Islet of Langerhans (tissue), 1 donor: ENCODE measurements at regions not wholly inside any gene's neighbourhood (a gene's known extent, or its start where the extent isn't known, plus 50 kb on each side); places are given as distances from the start of the nearest gene placed in this dataset.

Experiments used
- FAIRE-seq: peaks from one replicate; lab custom pipeline; 2011; peaks lifted over from hg19 to GRCh38; lab: Jason Lieb, UNC

GRCh38 chr12:89907659-89908058, 199.0 kb upstream of the ATP2B1 start:
- no peak for FAIRE-seq

DNA sequence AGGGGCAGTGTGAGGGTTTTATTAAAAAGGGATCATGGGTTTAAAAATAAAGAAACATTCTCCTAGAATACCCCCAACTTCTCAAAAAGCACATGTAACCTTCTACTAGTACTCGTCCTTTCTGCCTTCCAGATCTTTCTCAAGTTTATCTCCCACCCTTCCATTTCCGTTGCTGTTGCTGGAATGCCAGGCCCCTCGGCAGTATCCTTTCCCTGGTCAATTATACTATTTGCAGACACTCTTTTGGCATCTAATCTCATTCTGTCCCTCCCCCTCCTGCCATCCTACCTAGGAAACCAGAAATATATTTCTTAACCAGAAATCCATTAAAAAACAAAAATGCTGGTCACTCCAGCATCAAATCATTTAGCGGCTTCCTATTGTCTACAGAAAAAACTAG, 198.2 kb upstream of the ATP2B1 start:
- no peak for FAIRE-seq

- no peak for FAIRE-seq
Observed at GRCh38 chr12:89906178-89906577, 197.5 kb upstream of the ATP2B1 start.

GRCh38 chr12:89901906-89902642, 193.4 kb upstream of the ATP2B1 start:
- FAIRE-seq: no peak

GRCh38 chr12:89901319-89901718, 192.7 kb upstream of the ATP2B1 start:
- no peak for FAIRE-seq

- no peak for FAIRE-seq
Observed at GRCh38 chr12:89899651-89900050, 191.0 kb upstream of the ATP2B1 start.

DNA sequence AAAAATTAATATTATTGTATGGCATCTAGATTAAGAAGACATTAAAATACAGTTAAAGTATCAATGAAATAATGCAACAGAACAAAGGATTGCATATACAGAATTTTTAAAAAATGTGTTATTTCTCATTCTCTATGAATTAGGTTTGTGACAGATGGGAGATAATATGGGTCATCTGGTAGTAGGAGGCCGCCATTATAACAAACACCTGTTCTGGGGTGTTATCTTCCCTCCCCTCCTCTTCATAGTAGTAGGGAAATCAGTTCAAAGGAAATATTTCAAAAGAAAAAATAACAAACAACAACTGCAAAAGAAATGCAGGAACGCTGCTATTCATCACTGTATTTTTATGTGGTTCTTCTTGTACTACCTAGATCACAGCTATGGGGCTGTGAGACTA, 187.0 kb upstream of the ATP2B1 start:
- FAIRE-seq: no peak

- FAIRE-seq: no peak
Observed at GRCh38 chr12:89895101-89895500, 186.5 kb upstream of the ATP2B1 start.

DNA sequence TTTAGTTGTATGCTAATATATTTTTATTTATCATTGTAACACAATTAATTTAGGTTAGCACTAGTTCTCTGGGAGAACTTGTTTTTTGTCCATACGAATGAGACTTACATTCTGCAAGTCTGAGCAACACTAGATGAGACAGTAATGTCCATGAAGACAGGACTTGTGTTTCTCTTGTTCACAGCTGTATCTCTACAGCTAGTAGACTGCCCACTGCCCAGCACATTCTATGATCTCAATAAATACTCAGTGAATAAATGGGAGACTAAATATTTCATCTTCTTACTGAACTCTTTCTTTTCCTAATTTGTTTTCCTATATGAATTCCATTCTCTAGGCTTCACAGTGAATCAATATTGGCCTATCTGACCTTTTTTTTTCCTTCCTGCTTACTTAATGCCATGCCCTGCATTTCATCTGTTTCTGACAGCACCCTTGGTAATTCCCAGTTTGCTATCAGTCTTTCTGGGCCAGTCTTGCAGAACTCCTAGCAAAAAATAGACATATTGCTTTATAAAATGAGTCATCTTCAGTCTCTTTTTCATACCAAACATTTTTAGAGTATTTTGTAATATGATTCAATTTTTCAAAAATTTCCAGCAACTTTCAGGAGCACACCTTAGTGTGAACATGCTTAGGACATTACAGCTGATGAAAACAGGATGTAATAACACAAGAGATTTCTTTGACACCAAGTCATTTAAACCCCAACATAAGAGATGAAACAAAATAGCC, 185.5 kb upstream of the ATP2B1 start:
- FAIRE-seq: no peak

DNA sequence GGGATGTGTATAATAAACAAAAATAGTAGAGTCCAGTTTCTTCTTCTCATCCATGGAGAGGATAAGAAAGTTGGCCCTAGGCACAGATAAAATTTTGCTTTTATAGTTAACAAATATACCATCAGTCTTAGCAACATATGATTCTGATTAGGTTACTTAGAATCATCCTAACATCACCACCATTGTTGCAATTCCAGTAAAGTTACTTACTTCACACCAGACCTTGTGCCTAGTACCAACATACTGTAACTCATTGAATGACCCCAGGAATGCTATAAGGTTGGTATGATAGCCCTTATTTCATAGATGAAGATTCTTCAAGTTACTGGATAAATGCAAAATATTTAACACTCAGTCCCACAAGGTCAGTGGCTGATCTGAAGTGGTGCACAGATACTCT, 183.8 kb upstream of the ATP2B1 start:
- no peak for FAIRE-seq

DNA sequence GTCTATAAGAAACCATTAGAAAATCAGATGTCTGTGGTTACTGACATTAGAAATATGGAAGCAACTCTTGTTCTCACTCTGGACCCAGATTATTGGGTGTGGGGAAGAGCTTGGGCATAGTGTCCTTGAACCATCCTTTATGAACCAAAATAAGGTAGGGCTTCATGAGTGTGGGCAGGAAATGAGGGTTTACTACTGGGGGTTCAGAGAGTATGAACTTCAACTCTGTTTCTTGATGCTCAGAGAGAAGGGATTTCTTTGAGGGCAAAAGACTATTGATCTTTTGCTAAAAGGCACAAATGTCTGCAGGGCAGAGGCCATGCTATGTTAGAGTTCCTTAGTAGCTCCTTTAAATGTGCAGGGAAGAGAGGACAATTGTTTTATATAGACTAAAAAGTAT, 183.3 kb upstream of the ATP2B1 start:
- no peak for FAIRE-seq

GRCh38 chr12:89890161-89890560, 181.5 kb upstream of the ATP2B1 start:
- FAIRE-seq: no peak

DNA sequence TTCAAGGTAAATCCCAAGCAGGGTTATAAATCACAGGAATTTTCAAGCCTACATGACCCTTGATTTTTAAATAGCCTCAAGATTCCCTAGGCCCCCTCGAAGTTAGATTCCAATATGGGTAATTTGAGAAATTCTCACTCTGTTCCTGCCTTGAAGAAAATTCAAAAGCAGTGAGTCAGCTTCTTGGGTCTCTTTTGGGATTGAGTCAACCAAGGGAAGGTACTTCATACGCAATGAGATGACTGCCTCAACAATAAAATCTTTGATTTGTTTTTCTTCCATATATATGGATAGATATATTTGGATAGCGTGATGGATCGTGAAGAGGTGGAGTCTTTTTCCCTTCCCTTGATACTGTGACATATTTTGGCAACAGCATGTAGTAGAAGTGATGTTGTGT, 180.4 kb upstream of the ATP2B1 start:
- FAIRE-seq: no peak

GRCh38 chr12:89884952-89885351, 176.3 kb upstream of the ATP2B1 start:
- FAIRE-seq: no peak

- no peak for FAIRE-seq
Observed at GRCh38 chr12:89884416-89884898, 175.8 kb upstream of the ATP2B1 start.

- FAIRE-seq: no peak
Observed at GRCh38 chr12:89883630-89884389, 175.2 kb upstream of the ATP2B1 start.

DNA sequence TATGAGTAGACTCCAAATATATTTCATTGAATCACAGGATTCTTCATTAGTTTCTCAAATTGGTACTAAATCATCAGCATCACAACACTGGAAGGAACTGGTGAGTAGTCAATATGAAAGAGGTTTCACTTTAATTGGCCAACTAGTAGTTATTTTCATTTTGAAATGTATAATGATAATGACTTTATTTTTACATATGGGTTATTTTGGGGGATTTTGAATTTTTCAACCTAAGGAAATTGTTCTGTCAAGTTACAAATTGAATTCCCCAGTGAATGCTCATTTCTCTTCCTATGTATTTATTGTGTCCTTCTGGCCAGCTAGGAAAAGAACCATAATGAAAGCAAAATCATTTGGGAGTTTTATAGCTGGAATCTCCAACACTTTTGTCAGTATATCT, 174.2 kb upstream of the ATP2B1 start:
- no peak for FAIRE-seq

- FAIRE-seq: no peak
Observed at GRCh38 chr12:89882050-89882449, 173.4 kb upstream of the ATP2B1 start.

- no peak for FAIRE-seq
Observed at GRCh38 chr12:89880690-89881350, 172.2 kb upstream of the ATP2B1 start.

DNA sequence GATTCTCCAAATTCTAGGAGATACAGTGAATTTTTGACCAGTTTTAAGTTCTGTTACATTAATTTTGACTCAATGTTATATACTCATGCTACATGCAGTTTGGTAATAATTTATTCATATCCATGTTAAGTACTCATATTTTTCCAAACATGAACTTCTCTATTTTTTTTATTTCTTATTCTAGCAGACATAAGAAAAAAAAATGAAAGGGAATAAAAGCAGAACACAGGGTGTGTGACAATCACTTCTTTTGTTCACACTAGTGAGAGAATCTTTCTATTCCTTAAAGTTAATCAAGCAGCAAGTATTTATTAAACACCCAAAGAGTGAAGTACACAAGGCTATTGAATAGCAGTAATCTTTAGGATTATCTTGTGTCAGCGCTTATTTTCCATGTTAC, 171.1 kb upstream of the ATP2B1 start:
- no peak for FAIRE-seq

GRCh38 chr12:89878950-89879349, 170.3 kb upstream of the ATP2B1 start:
- no peak for FAIRE-seq

DNA sequence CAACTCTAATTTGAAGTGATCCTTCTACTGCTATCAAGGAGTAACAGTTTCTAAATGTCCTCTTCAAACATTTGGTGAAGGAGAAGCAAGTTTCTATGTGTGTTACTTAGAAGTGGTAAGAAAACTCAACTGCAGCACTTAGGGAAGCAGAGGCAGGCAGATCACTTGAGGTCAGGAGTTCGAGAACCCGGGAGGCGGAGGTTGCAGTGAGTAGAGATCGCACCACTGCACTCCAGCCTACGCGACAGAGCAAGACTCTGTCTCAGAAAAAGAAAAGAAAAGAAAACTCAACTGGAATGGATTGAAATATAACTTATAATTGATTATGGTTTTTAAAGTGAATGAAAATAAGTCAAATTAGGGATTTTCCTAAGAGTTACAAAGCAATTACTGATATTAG, 169.7 kb upstream of the ATP2B1 start:
- no peak for FAIRE-seq

GRCh38 chr12:89877671-89878070, 169.0 kb upstream of the ATP2B1 start:
- FAIRE-seq: no peak
